B cell (primary cell): ENCODE measurements at regions not wholly inside any gene's neighbourhood (a gene's known extent, or its start where the extent isn't known, plus 50 kb on each side); places are given as distances from the start of the nearest gene placed in this dataset.

Experiments
- ATAC-seq: fragments of 200-7000 bp; cut with Tn5 transposase; one replicate; pipeline ENCODE4 v1.10.0; 2021; ENCODE audit warnings: low read depth, mild to moderate bottlenecking, moderate number of reproducible peaks, moderate library complexity
- CTCF ChIA-PET: fragments of 350-600 bp; sonication (Branson Sonifier 250); formaldehyde crosslinking; loops from one replicate; lab custom pipeline; 2021; ENCODE audit warnings: antibody characterized with exemption, inconsistent platforms; lab: Charles Lee
- POLR2A ChIA-PET: fragments of 350-600 bp; sonication (Branson Sonifier 250); formaldehyde crosslinking; loops from one replicate; lab custom pipeline; 2021; ENCODE audit warnings: antibody characterized with exemption; lab: Charles Lee
- DNase-seq: peaks from one replicate; pipeline ENCODE4 v3.0.0; 2013
- H2AFZ ChIP-seq: 2 replicates; pipeline ENCODE4 v1.6.1; 2012; ENCODE audit warnings: mild to moderate bottlenecking, low read depth, low read length; ENCODE audit not compliant: insufficient read depth, poor library complexity, severe bottlenecking
- H3K27ac ChIP-seq, 2 donors: 1 replicate in 1 of 2; 2 replicates in 1 of 2; pipeline ENCODE4 v1.5.1; 2012 to 2013; ENCODE audit warnings: low read length in 2 of 2, mild to moderate bottlenecking in 2 of 2, moderate library complexity in 1 of 2
- H3K27me3 ChIP-seq, 4 experiments: fragments of 200-600 bp in 1 of 4; sonication (generic) in 1 of 4; replicated peaks in 1 of 4; 1 replicate in 2 of 4; 2 replicates in 2 of 4; pipeline versions ENCODE4 v1.6.1 to v1.7.0; 2013 to 2016; ENCODE audit warnings: low read length in 3 of 4, mild to moderate bottlenecking in 2 of 4, mixed read lengths in 1 of 4, moderate library complexity in 1 of 4; ENCODE audit not compliant: insufficient read depth in 4 of 4, control insufficient read depth in 3 of 4; ENCODE audit errors: control extremely low read depth in 1 of 4
- H3K36me3 ChIP-seq, 2 experiments: replicated peaks in 1 of 2; 1 replicate in 1 of 2; 2 replicates in 1 of 2; pipeline versions ENCODE4 v1.6.1 to v1.7.1; 2013; ENCODE audit warnings: low read length in 1 of 2; ENCODE audit not compliant: insufficient read depth in 2 of 2, control insufficient read depth in 1 of 2; ENCODE audit errors: control extremely low read depth in 1 of 2, extremely low read depth in 1 of 2
- H3K4me1 ChIP-seq, 2 donors: fragments of 200-600 bp in 1 of 2; sonication (generic) in 1 of 2; 1 replicate in 1 of 2; 2 replicates in 1 of 2; pipeline versions ENCODE4 v1.5.1 to v1.6.1; 2013 to 2017; ENCODE audit warnings: low read length in 2 of 2; ENCODE audit not compliant: control insufficient read depth in 2 of 2, insufficient read depth in 2 of 2
- H3K4me2 ChIP-seq: replicated peaks from 2 replicates; pipeline ENCODE3; 2012; ENCODE audit warnings: mild to moderate bottlenecking, low read depth, low read length; ENCODE audit not compliant: poor library complexity, severe bottlenecking
- H3K4me3 ChIP-seq, 5 experiments: fragments of 200-600 bp in 1 of 5; sonication (generic) in 1 of 5; 1 replicate in 3 of 5; 2 replicates in 2 of 5; pipeline versions ENCODE4 v1.5.1 to v1.7.0; 2011 to 2016; ENCODE audit warnings: low read length in 4 of 5, mild to moderate bottlenecking in 4 of 5, low read depth in 2 of 5, control low read depth in 1 of 5, moderate library complexity in 1 of 5; ENCODE audit not compliant: insufficient read depth in 1 of 5; ENCODE audit errors: control extremely low read depth in 1 of 5, extremely low read depth in 1 of 5
- H3K79me2 ChIP-seq: fragments of 200-600 bp; sonication (generic); one replicate; pipeline ENCODE4 v1.6.0; 2016; ENCODE audit warnings: low read length; ENCODE audit not compliant: control insufficient read depth, insufficient read depth
- H3K9ac ChIP-seq: fragments of 200-600 bp; sonication (generic); 2 replicates; pipeline ENCODE4 v1.6.1; 2017; ENCODE audit warnings: mild to moderate bottlenecking, low read length, moderate library complexity
- H3K9me3 ChIP-seq, 3 donors: one replicate each; pipeline versions ENCODE4 v1.6.1 to v1.7.1; 2013; ENCODE audit warnings: low read length in 2 of 3; ENCODE audit not compliant: control insufficient read depth in 2 of 3, insufficient read depth in 1 of 3; ENCODE audit errors: control extremely low read depth in 1 of 3
- H4K20me1 ChIP-seq: 2 replicates; pipeline ENCODE4 v1.6.0; 2012; ENCODE audit warnings: mild to moderate bottlenecking, low read length; ENCODE audit not compliant: insufficient read depth, control insufficient read depth, poor library complexity, severe bottlenecking
- H3K27ac Mint-ChIP-seq: one replicate; pipeline ENCODE4 v1.8.0; 2021; ENCODE audit warnings: mixed read lengths
- H3K27me3 Mint-ChIP-seq: one replicate; pipeline ENCODE4 v1.8.0; 2021; ENCODE audit warnings: mixed read lengths
- H3K4me1 Mint-ChIP-seq: one replicate; pipeline ENCODE4 v1.8.0; 2021; ENCODE audit warnings: mixed read lengths
- H3K4me3 Mint-ChIP-seq: one replicate; pipeline ENCODE4 v1.8.0; 2021; ENCODE audit warnings: mixed read lengths
- H3K9me3 Mint-ChIP-seq: one replicate; pipeline ENCODE4 v1.8.0; 2022; ENCODE audit warnings: mixed read lengths; ENCODE audit not compliant: insufficient read depth
- EZH2 ChIP-seq: IDR thresholded peaks from 2 replicates; pipeline ENCODE4 v1.6.1; 2012; ENCODE audit warnings: borderline replicate concordance, low read depth, mild to moderate bottlenecking, moderate library complexity, low read length; ENCODE audit not compliant: insufficient read depth, poor library complexity, severe bottlenecking
- WGBS: methylation state at CpG from one replicate; pipeline ENCODE4 v1.1.5; 2013; ENCODE audit warnings: missing lambda C conversion rate; ENCODE audit not compliant: insufficient coverage; 5-methylcytosine and 5-hydroxymethylcytosine counted together
- intact Hi-C: fragments of 100-400 bp; cut with micrococcal nuclease; formaldehyde crosslinking; loops from one replicate; pipeline ENCODE4 v1.10.0; 2022
- TF ChIP-seq, protein P1 (sequence below): fragments of 200-600 bp; IDR thresholded peaks from one replicate; pipeline ENCODE4 v1.8.0; 2022; ENCODE audit warnings: antibody characterized with exemption, mild to moderate bottlenecking

DNA sequence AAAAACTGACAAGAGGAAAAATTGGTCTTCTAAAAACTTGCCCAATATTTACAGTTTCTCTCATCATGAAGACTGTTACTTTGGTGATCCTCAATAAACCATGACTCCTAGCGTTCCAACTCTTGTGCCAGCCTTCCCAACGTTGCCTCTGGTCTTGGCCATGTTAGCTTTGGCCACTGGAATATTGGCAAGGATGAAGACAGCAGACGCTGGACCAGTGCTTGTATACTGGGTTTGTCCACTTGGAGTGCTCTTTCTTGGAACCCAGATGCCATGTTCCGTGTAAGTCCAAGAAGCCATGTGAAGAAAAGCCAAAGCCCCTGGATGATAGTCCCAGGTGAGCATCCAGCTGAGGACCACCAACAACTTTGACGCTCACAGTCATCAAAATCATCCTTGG, 379.6 kb downstream of the NUAK1 start:
- H3K27ac ChIP-seq: no peak overlapping the region
- H3K9me3 Mint-ChIP-seq: no peaks in the 10 kb centered on the region
- no peaks in the 10 kb centered on the region for H3K36me3 ChIP-seq
- H3K27me3 Mint-ChIP-seq: peaks cover 5% of the 10 kb centered on the region
- no peak for ATAC-seq
- H3K27ac Mint-ChIP-seq: no peak overlapping the region
- H3K4me3 Mint-ChIP-seq: no peak overlapping the region
- H3K9ac ChIP-seq: no peak overlapping the region
- intact Hi-C loops: no loop called here
- H3K4me3 ChIP-seq: no peak overlapping the region
- H4K20me1 ChIP-seq: no peaks in the 10 kb centered on the region
- TF ChIP-seq EZH2: no peak
- TF ChIP-seq, protein P1, sequence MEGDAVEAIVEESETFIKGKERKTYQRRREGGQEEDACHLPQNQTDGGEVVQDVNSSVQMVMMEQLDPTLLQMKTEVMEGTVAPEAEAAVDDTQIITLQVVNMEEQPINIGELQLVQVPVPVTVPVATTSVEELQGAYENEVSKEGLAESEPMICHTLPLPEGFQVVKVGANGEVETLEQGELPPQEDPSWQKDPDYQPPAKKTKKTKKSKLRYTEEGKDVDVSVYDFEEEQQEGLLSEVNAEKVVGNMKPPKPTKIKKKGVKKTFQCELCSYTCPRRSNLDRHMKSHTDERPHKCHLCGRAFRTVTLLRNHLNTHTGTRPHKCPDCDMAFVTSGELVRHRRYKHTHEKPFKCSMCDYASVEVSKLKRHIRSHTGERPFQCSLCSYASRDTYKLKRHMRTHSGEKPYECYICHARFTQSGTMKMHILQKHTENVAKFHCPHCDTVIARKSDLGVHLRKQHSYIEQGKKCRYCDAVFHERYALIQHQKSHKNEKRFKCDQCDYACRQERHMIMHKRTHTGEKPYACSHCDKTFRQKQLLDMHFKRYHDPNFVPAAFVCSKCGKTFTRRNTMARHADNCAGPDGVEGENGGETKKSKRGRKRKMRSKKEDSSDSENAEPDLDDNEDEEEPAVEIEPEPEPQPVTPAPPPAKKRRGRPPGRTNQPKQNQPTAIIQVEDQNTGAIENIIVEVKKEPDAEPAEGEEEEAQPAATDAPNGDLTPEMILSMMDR: no peak
- 80% methylated on average over 4 of the region's 5 CpGs for WGBS
- CTCF ChIA-PET: no interaction called here
- no peaks in the 10 kb centered on the region for H3K4me1 Mint-ChIP-seq
- POLR2A ChIA-PET: no interaction called here
- no peak overlapping the region for H3K4me2 ChIP-seq
- no peaks in the 10 kb centered on the region for H3K4me1 ChIP-seq
- no peaks in the 10 kb centered on the region for H3K79me2 ChIP-seq
- no peaks in the 10 kb centered on the region for H3K27me3 ChIP-seq
- H2AFZ ChIP-seq: no peak overlapping the region
- no peak for DNase-seq
- peaks cover 0 to 2% (median 0%) of the 10 kb centered on the region in 3 donors for H3K9me3 ChIP-seq

DNA sequence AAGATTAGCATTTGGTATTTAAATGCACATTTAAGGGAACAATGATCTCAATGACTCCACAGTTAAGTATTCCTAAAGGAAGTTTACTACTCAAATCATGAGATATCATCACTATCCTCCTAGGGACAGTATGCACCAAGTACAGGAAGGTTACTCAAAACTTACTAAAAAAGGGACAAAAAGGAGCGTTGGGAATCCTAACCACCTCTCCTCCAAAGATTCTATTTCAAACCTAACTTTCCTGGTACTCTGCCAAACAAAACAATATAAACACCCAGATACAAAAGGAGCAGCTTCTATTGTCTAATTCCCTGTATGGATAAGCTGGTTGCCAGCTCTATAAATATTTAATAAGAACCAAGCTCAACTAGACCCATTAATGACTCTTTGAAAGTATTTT, 377.7 kb downstream of the NUAK1 start:
- H3K4me2 ChIP-seq: no peak overlapping the region
- peaks cover 15% of the 10 kb centered on the region for H3K4me1 Mint-ChIP-seq
- H3K9me3 Mint-ChIP-seq: no peaks in the 10 kb centered on the region

More for the DNA sequence above, 377.7 kb downstream of the NUAK1 start:
- no peaks in the 10 kb centered on the region for H3K79me2 ChIP-seq
- DNase-seq (no peak), ATAC-seq (no peak)
- H2AFZ ChIP-seq: no peak overlapping the region
- TF ChIP-seq, protein P1: no peak
- TF ChIP-seq EZH2: no peak
- no peak overlapping the region for H3K4me3 ChIP-seq
- WGBS: no CpG with 5 or more reads among the region's 1 CpG
- no peak overlapping the region for H3K4me3 Mint-ChIP-seq
- ChIA-PET CTCF (no interaction called here), POLR2A (no interaction called here)
- intact Hi-C loops: no loop called here
- H3K27ac Mint-ChIP-seq: no peak overlapping the region
- H3K27me3 ChIP-seq: no peaks in the 10 kb centered on the region
- no peak overlapping the region for H3K9ac ChIP-seq
- H3K36me3 ChIP-seq: no peaks in the 10 kb centered on the region
- no peaks in the 10 kb centered on the region for H3K9me3 ChIP-seq
- no peak overlapping the region for H3K27ac ChIP-seq
- H4K20me1 ChIP-seq: no peaks in the 10 kb centered on the region
- H3K27me3 Mint-ChIP-seq: peaks cover 5% of the 10 kb centered on the region
- H3K4me1 ChIP-seq: peaks cover 0 to 4% of the 10 kb centered on the region in 2 donors
